Activated CD4-positive, alpha-beta T cell treated with anti-CD3 and anti-CD28 coated beads for 36 hours (primary cell): ENCODE measurements at regions not wholly inside any gene's neighbourhood (a gene's known extent, or its start where the extent isn't known, plus 50 kb on each side); places are given as distances from the start of the nearest gene placed in this dataset.

Experiments
- ATAC-seq: fragments of 200-7000 bp; cut with Tn5 transposase; one replicate; pipeline ENCODE4 v1.10.0; 2021; ENCODE audit warnings: mild to moderate bottlenecking, moderate library complexity
- CTCF ChIA-PET: fragments of 350-600 bp; sonication (Branson Sonifier 250); formaldehyde crosslinking; loops from one replicate; lab custom pipeline; 2021; ENCODE audit warnings: antibody characterized with exemption; lab: Charles Lee
- POLR2A ChIA-PET: fragments of 350-600 bp; sonication (Branson Sonifier 250); formaldehyde crosslinking; loops from one replicate; lab custom pipeline; 2021; ENCODE audit warnings: antibody characterized with exemption, inconsistent platforms; lab: Charles Lee
- DNase-seq: peaks from one replicate; pipeline ENCODE4 v3.0.0-alpha.2; 2020
- H3K27ac Mint-ChIP-seq: one replicate; pipeline ENCODE4 v1.8.0; 2021; ENCODE audit warnings: mixed read lengths
- H3K27me3 Mint-ChIP-seq: one replicate; pipeline ENCODE4 v1.8.0; 2021; ENCODE audit warnings: mixed read lengths
- H3K36me3 Mint-ChIP-seq: one replicate; pipeline ENCODE4 v1.8.0; 2021; ENCODE audit warnings: low read depth, mixed read lengths
- H3K4me1 Mint-ChIP-seq: one replicate; pipeline ENCODE4 v1.8.0; 2021; ENCODE audit warnings: mixed read lengths
- H3K4me3 Mint-ChIP-seq: one replicate; pipeline ENCODE4 v1.8.0; 2021; ENCODE audit warnings: mild to moderate bottlenecking, moderate library complexity, mixed read lengths
- H3K9me3 Mint-ChIP-seq: one replicate; pipeline ENCODE4 v1.8.0; 2021; ENCODE audit warnings: low read depth, mixed read lengths
- intact Hi-C, 2 experiments: fragments of 100-400 bp; cut with DNase I in 1 of 2; cut with micrococcal nuclease in 1 of 2; formaldehyde crosslinking; loops; one replicate each; pipeline versions ENCODE4 v1.14.2 to v1.15.1; 2022 to 2024; cut with DNase I, micrococcal nuclease

DNA sequence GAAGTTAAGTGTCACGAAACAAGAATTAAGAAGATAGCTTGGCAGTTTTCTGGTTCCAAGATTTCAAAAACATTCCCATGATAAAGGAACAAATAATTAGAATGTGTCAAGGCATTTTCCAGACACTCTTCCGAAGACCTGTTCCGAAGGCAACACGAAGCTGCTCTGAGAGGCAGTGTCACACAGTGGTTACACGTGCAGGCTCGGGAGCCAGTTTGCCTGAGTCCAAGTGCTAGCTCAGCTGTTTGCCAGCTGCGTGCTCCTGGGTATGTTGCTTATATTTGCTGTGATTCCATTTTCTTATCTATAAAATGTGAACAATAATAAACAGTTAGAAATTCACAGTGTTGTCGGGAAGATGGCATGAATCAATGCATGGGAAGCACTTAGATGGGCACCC, 217.9 kb upstream of the GRIP1 start:
- DNase-seq (no peak), ATAC-seq (no peak)
- intact Hi-C loops, result no loop called here
- no peaks in the 10 kb centered on the region for H3K27me3 Mint-ChIP-seq
- no peak overlapping the region for H3K27ac Mint-ChIP-seq
- no peaks in the 10 kb centered on the region for H3K36me3 Mint-ChIP-seq
- CTCF ChIA-PET, result interaction anchor here (0.6 kb wide), 1 partner anchor 38 kb away, joined by 3 read pairs; no protein-coding TSS in a partner anchor
- H3K9me3 Mint-ChIP-seq, result no peaks in the 10 kb centered on the region
- H3K4me3 Mint-ChIP-seq, result no peak overlapping the region
- POLR2A ChIA-PET, result no interaction called here
- peaks cover 29% of the 10 kb centered on the region for H3K4me1 Mint-ChIP-seq

DNA sequence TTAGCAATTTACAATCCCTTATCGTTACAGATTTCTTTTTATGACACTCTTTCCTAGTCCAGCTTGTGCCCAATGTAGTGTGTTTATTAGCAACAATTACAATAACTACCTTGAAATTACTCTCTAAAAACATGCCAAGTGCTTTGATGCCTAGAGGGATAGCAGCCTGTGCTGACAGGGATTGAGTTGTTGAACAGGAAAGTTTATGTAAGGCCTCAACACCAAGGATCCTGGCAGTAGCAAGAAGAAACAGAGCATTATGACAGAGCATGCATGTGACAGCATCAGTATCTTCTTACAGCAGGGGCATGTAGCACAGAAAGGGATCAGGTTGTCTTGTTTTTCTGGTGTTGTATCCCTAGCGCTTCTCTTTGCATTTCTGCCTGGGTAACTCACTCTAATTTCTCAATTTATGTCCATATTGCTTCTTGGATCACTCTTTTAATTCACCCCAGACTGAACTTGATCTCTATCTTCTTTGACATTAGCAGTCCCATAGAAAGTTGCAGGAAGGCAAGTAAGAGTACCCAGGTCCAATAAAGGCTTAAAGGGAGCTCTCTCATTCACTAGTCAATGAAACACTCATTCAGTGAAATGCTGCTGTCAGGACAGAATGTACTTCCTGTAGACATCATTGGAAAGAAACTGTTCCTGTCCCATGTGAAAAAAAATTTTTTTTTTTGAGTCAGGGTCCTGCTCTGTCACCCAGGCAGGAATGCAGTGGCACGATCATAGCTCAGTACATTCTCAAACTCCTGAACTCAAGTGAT, 220.0 kb upstream of the GRIP1 start:
- no peak overlapping the region for H3K4me3 Mint-ChIP-seq
- H3K36me3 Mint-ChIP-seq, result no peaks in the 10 kb centered on the region
- intact Hi-C loops, result no loop called here
- H3K9me3 Mint-ChIP-seq, result no peaks in the 10 kb centered on the region
- H3K27me3 Mint-ChIP-seq, result peaks cover 1% of the 10 kb centered on the region
- ChIA-PET CTCF (interaction anchor here (0.6 to 0.9 kb wide), 2 partner anchors 169 to 1368 kb away, joined by 3 read pairs; no protein-coding TSS in a partner anchor), POLR2A (no interaction called here)
- no peak overlapping the region for H3K27ac Mint-ChIP-seq
- peaks cover 33% of the 10 kb centered on the region for H3K4me1 Mint-ChIP-seq
- ATAC-seq (no peak), DNase-seq (no peak)

DNA sequence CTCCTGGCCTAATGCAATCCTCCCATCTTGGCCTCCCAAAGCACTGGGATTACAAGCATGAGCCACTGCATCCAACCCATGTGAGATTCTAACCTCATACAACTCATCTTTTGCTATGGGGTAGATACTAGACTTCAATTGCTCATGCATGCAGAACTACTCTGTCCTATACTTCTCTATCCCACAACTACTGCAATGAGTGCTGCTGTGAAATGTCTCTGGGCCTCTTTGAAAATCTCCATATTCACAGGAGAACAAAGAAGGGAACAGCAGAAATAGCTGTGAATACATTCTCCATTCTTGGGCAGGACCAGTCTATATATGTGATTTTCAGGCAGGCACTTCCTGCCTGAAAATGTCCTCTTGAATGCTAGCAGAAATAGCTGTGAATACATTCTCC, 220.7 kb upstream of the GRIP1 start:
- H3K27me3 Mint-ChIP-seq, result peaks cover 1% of the 10 kb centered on the region
- ChIA-PET POLR2A (no interaction called here), CTCF (interaction anchor here (0.9 kb wide), 1 partner anchor 169 kb away, joined by 3 read pairs; no protein-coding TSS in a partner anchor)
- intact Hi-C loops, result no loop called here
- ATAC-seq, result peak; percentile 70
- H3K4me1 Mint-ChIP-seq, result peaks cover 36% of the 10 kb centered on the region
- no peak overlapping the region for H3K4me3 Mint-ChIP-seq
- no peaks in the 10 kb centered on the region for H3K36me3 Mint-ChIP-seq
- no peak for DNase-seq
- no peak overlapping the region for H3K27ac Mint-ChIP-seq
- H3K9me3 Mint-ChIP-seq, result no peaks in the 10 kb centered on the region

DNA sequence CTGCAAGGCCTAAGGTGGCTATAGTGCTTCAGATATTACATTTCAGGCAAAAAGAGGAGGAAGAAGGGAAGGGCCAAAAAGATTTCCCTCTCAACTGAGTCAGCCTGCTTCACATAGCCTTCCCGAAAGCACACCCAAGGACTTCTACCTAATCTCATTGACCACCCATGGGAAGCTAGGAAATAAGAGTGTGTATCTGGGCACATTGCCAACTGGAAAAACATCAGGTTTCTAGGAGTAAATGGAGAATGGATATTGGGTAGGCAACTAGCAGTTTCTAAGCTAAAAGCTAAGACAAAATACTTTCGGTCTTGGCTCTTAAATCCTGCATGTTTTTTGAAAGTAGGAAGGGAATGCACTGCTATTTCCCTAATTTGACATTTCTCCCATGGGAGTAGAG, 221.7 kb upstream of the GRIP1 start:
- no peaks in the 10 kb centered on the region for H3K9me3 Mint-ChIP-seq
- ChIA-PET CTCF (interaction anchor here (1.1 kb wide), 1 partner anchor 167 kb away, joined by 3 read pairs; no protein-coding TSS in a partner anchor), POLR2A (no interaction called here)
- no peak for DNase-seq
- H3K4me3 Mint-ChIP-seq, result no peak overlapping the region
- peaks cover 1% of the 10 kb centered on the region for H3K27me3 Mint-ChIP-seq
- peaks cover 36% of the 10 kb centered on the region for H3K4me1 Mint-ChIP-seq
- peak overlapping the region; percentile 47 for H3K27ac Mint-ChIP-seq
- intact Hi-C loops, result loop anchor here in 1 of 2 experiments (10.0 kb wide), 1 partner anchor 364 kb away; the partner anchor contains the start of gene CAND1
- no peak for ATAC-seq
- no peaks in the 10 kb centered on the region for H3K36me3 Mint-ChIP-seq

DNA sequence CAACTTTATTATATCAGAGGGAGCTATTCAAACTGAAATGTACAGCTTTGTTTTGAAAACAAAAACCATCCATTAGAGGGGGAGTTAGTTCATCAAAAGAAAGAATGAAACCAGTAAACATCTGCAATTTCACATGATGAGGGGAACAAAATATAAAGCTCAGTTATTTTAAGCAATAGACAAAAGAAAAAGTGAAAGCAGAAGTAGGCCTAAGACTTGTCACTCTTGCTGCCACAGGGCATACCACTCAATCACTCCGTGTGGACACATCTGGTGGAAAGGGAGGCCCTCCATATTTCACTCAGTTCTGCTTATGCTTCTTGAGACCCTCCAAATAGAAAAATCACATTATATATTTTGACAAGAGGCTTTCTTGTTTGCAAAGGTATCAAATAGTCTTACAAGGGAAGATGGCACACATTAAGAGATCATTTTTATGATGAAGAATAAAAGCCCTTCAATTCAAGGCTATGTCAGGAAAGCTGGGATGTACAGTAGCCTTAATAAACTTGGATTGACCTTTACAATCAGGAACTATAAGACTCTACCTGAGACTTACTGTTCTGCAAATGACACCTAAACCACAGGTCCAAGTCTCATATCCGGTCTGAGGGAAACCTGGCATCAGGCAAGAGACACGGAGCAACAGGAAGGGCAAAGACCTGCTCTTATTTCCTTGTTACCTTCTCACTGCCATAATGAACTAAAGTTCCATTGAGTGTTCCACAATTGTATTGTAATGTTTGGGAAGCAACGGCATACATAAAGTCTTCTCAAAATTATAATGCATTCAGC, 222.5 kb upstream of the GRIP1 start:
- H3K4me1 Mint-ChIP-seq, result peaks cover 36% of the 10 kb centered on the region
- H3K36me3 Mint-ChIP-seq, result no peaks in the 10 kb centered on the region
- POLR2A ChIA-PET, result no interaction called here
- CTCF ChIA-PET, result interaction anchor here (1.1 kb wide), 1 partner anchor 166 kb away, joined by 3 read pairs; no protein-coding TSS in a partner anchor
- peak overlapping the region; percentile 47 for H3K27ac Mint-ChIP-seq
- intact Hi-C loops, result loop anchor here in 1 of 2 experiments (10.0 kb wide), 1 partner anchor 363 kb away; the partner anchor contains the start of gene CAND1
- no peak overlapping the region for H3K4me3 Mint-ChIP-seq
- ATAC-seq (peak; percentile 74), DNase-seq (peak; percentile 11)
- no peaks in the 10 kb centered on the region for H3K9me3 Mint-ChIP-seq
- peaks cover 1% of the 10 kb centered on the region for H3K27me3 Mint-ChIP-seq

GRCh38 chr12:66902020-66902419, 223.1 kb upstream of the GRIP1 start:
- Mint-ChIP-seq H3K27me3 (peaks cover 1% of the 10 kb centered on the region), H3K9me3 (no peaks in the 10 kb centered on the region), H3K4me3 (no peak overlapping the region), H3K4me1 (peaks cover 36% of the 10 kb centered on the region), H3K27ac (no peak overlapping the region), H3K36me3 (no peaks in the 10 kb centered on the region)
- CTCF ChIA-PET, result interaction anchor here (0.9 kb wide), 1 partner anchor 20 kb away, joined by 3 read pairs; no protein-coding TSS in a partner anchor
- intact Hi-C loops, result loop anchor here in 1 of 2 experiments (10.0 kb wide), 1 partner anchor 363 kb away; the partner anchor contains the start of gene CAND1
- ATAC-seq (no peak), DNase-seq (no peak)
- POLR2A ChIA-PET, result no interaction called here

DNA sequence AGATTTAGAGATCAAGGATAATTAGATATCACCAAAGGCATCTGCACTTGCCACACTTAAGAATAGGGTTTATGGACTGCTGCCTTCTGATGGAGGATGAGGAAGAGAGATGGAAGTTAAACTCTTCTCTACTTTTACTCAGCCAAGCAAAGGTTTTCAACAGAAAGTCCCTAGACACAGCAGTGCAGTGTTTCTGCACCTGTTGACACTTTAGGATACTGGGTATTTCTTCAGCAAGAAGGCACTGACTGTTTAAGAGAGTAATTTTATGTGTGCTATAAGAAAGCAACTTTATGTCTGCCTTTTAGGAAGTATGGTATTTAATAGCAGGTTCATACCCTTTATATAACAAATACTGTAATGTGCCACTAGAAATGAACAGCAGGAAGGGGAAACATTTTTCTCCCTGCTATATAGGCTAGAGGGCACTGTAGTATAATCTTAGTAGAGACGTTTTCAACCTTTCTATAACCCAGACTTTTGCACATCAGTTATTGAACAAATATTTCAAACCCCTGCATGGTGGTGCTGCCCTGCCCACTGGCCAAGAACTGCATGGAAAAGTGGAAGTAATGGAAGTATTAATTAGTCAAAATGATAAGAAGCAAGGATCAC, 225.0 kb upstream of the GRIP1 start:
- H3K9me3 Mint-ChIP-seq, result no peaks in the 10 kb centered on the region
- H3K27ac Mint-ChIP-seq, result no peak overlapping the region
- no peak overlapping the region for H3K4me3 Mint-ChIP-seq
- peaks cover 33% of the 10 kb centered on the region for H3K4me1 Mint-ChIP-seq
- CTCF ChIA-PET, result no interaction called here
- no peaks in the 10 kb centered on the region for H3K36me3 Mint-ChIP-seq
- ATAC-seq (no peak), DNase-seq (no peak)
- peaks cover 1% of the 10 kb centered on the region for H3K27me3 Mint-ChIP-seq
- intact Hi-C loops, result loop anchor here in 1 of 2 experiments (10.0 kb wide), 1 partner anchor 361 kb away; the partner anchor contains the start of gene CAND1
- POLR2A ChIA-PET, result no interaction called here

GRCh38 chr12:66905201-66905600, 226.3 kb upstream of the GRIP1 start:
- POLR2A ChIA-PET, result no interaction called here
- intact Hi-C loops, result loop anchor here in 1 of 2 experiments (10.0 kb wide), 1 partner anchor 360 kb away; the partner anchor contains the start of gene CAND1
- no peak overlapping the region for H3K27ac Mint-ChIP-seq
- ATAC-seq (no peak), DNase-seq (no peak)
- H3K36me3 Mint-ChIP-seq, result no peaks in the 10 kb centered on the region
- peaks cover 30% of the 10 kb centered on the region for H3K4me1 Mint-ChIP-seq
- peaks cover 1% of the 10 kb centered on the region for H3K27me3 Mint-ChIP-seq
- CTCF ChIA-PET, result no interaction called here
- no peaks in the 10 kb centered on the region for H3K9me3 Mint-ChIP-seq
- no peak overlapping the region for H3K4me3 Mint-ChIP-seq

GRCh38 chr12:66910366-66910974, 231.6 kb upstream of the GRIP1 start:
- DNase-seq (no peak), ATAC-seq (peak; percentile 79)
- Mint-ChIP-seq H3K4me3 (no peak overlapping the region), H3K9me3 (no peaks in the 10 kb centered on the region), H3K36me3 (no peaks in the 10 kb centered on the region), H3K27me3 (no peaks in the 10 kb centered on the region), H3K27ac (no peak overlapping the region), H3K4me1 (peaks cover 16% of the 10 kb centered on the region)
- intact Hi-C loops, result no loop called here
- ChIA-PET POLR2A (no interaction called here), CTCF (interaction anchor here (0.9 to 1.5 kb wide), 2 partner anchors 11 to 32 kb away, joined by 3 to 4 read pairs; no protein-coding TSS in a partner anchor)

GRCh38 chr12:66915306-66915904, 236.5 kb upstream of the GRIP1 start:
- DNase-seq (no peak), ATAC-seq (no peak)
- no peaks in the 10 kb centered on the region for H3K27me3 Mint-ChIP-seq
- H3K27ac Mint-ChIP-seq, result no peak overlapping the region
- intact Hi-C loops, result no loop called here
- ChIA-PET POLR2A (no interaction called here), CTCF (no interaction called here)
- H3K4me1 Mint-ChIP-seq, result peaks cover 9% of the 10 kb centered on the region
- H3K9me3 Mint-ChIP-seq, result no peaks in the 10 kb centered on the region
- no peak overlapping the region for H3K4me3 Mint-ChIP-seq
- H3K36me3 Mint-ChIP-seq, result no peaks in the 10 kb centered on the region
